ENCODE measurements at regions not wholly inside any gene's neighbourhood (a gene's known extent, or its start where the extent isn't known, plus 50 kb on each side); places are given as distances from the start of the nearest gene placed in this dataset.
A peak's percentile ranks its signal among the peaks of the same experiment; 100 is the strongest.
"Not testable (repeated sequence)": the region's sequence is repeated elsewhere in the genome, so short reads cannot be mapped to it uniquely, and the experiment has no call there.

DNA sequence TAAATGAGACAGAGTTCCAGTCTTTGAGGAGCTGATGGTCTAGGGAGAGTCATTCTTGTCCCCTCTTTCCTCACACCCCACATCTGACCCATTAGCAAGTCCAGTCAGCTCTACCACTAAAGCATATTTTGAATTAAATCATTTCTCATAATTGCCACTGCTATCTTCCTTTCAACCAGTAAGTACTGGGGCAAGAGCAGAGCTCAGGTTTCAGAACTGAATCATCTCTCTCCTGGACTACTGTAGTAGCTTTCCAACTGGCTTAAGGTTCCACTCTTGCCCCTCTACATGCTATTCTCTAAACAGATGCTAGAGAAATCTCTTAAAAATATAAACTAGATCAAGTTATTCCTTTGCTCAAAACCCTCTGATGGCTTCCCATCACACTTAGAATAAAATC is 218.3 kb downstream of the TTC6 start:
- no peak for DNase-seq
- no peaks in the 10 kb centered on the region for H3K27me3 ChIP-seq (ENCODE audit: control insufficient read depth, insufficient read depth, low read length)
- H3K27ac ChIP-seq (ENCODE audit: low read length) = no peak overlapping the region
- no peaks in the 10 kb centered on the region for H3K4me1 ChIP-seq (ENCODE audit: control insufficient read depth, insufficient read depth, low read length)
- no peaks in the 10 kb centered on the region for H3K36me3 ChIP-seq (ENCODE audit: control insufficient read depth, insufficient read depth, low read length)
- no peak overlapping the region for H3K4me3 ChIP-seq (ENCODE audit: low read length)
- no peaks in the 10 kb centered on the region for H3K9me3 ChIP-seq (replicated peaks; ENCODE audit: control insufficient read depth, low read depth, low read length)

DNA sequence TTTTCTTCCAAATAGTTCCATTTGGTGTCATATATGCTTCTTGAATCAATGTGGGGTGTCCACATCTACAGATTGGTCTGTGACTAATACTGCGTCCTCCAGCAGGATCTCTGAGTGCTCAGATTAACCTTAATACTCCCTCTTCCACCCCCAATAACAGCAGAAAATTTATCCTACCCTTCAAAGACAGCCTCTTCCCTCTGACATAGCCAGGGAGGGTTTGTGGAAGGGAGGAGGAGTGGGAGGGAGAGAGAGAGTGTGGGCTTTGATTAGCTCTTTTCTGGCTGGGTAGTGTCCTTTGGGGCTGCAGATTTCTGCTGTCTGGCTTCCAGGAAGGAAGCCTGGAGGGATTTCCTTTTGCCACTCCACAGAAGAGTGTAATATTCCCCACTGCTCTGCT is 220.7 kb downstream of the TTC6 start:
- WGBS (ENCODE audit: insufficient coverage) = no CpG with 5 or more reads among the region's 1 CpG
- no peaks in the 10 kb centered on the region for H3K4me1 ChIP-seq (ENCODE audit: control insufficient read depth, insufficient read depth, low read length)
- peak; percentile 40 for DNase-seq
- H3K27ac ChIP-seq (ENCODE audit: low read length) = no peak overlapping the region
- no peak overlapping the region for H3K4me3 ChIP-seq (ENCODE audit: low read length)
- H3K36me3 ChIP-seq (ENCODE audit: control insufficient read depth, insufficient read depth, low read length) = no peaks in the 10 kb centered on the region
- H3K27me3 ChIP-seq (ENCODE audit: control insufficient read depth, insufficient read depth, low read length) = no peaks in the 10 kb centered on the region
- no peaks in the 10 kb centered on the region for H3K9me3 ChIP-seq (replicated peaks; ENCODE audit: control insufficient read depth, low read depth, low read length)

GRCh38 chr14:37816743-37817295 is 221.4 kb downstream of the TTC6 start:
- Histone ChIP-seq H3K9me3 (replicated peaks; ENCODE audit: control insufficient read depth, low read depth, low read length) (no peaks in the 10 kb centered on the region), H3K36me3 (ENCODE audit: control insufficient read depth, insufficient read depth, low read length) (no peaks in the 10 kb centered on the region), H3K27ac (ENCODE audit: low read length) (no peak overlapping the region), H3K27me3 (ENCODE audit: control insufficient read depth, insufficient read depth, low read length) (no peaks in the 10 kb centered on the region), H3K4me3 (ENCODE audit: low read length) (no peak overlapping the region), H3K4me1 (ENCODE audit: control insufficient read depth, insufficient read depth, low read length) (no peaks in the 10 kb centered on the region)
- 0% methylated on average over 1 of the region's 4 CpGs for WGBS (ENCODE audit: insufficient coverage)
- no peak for DNase-seq

GRCh38 chr14:37819155-37820015 is 224.0 kb downstream of the TTC6 start:
- H3K27ac ChIP-seq (ENCODE audit: low read length) = no peak overlapping the region
- H3K9me3 ChIP-seq (replicated peaks; ENCODE audit: control insufficient read depth, low read depth, low read length) = no peaks in the 10 kb centered on the region
- H3K4me1 ChIP-seq (ENCODE audit: control insufficient read depth, insufficient read depth, low read length) = no peaks in the 10 kb centered on the region
- no peaks in the 10 kb centered on the region for H3K36me3 ChIP-seq (ENCODE audit: control insufficient read depth, insufficient read depth, low read length)
- no CpG with 5 or more reads among the region's 8 CpGs for WGBS (ENCODE audit: insufficient coverage)
- no peak overlapping the region for H3K4me3 ChIP-seq (ENCODE audit: low read length)
- no peak for DNase-seq
- no peaks in the 10 kb centered on the region for H3K27me3 ChIP-seq (ENCODE audit: control insufficient read depth, insufficient read depth, low read length)

- not testable (repeated sequence) for H3K27me3 ChIP-seq (ENCODE audit: control insufficient read depth, insufficient read depth, low read length); H3K4me1 ChIP-seq (ENCODE audit: control insufficient read depth, insufficient read depth, low read length); H3K27ac ChIP-seq (ENCODE audit: low read length); H3K9me3 ChIP-seq (replicated peaks; ENCODE audit: control insufficient read depth, low read depth, low read length); H3K36me3 ChIP-seq (ENCODE audit: control insufficient read depth, insufficient read depth, low read length); H3K4me3 ChIP-seq (ENCODE audit: low read length); DNase-seq
These were observed 225.4 kb downstream of the TTC6 start for GRCh38 chr14:37820810-37821209.

DNA sequence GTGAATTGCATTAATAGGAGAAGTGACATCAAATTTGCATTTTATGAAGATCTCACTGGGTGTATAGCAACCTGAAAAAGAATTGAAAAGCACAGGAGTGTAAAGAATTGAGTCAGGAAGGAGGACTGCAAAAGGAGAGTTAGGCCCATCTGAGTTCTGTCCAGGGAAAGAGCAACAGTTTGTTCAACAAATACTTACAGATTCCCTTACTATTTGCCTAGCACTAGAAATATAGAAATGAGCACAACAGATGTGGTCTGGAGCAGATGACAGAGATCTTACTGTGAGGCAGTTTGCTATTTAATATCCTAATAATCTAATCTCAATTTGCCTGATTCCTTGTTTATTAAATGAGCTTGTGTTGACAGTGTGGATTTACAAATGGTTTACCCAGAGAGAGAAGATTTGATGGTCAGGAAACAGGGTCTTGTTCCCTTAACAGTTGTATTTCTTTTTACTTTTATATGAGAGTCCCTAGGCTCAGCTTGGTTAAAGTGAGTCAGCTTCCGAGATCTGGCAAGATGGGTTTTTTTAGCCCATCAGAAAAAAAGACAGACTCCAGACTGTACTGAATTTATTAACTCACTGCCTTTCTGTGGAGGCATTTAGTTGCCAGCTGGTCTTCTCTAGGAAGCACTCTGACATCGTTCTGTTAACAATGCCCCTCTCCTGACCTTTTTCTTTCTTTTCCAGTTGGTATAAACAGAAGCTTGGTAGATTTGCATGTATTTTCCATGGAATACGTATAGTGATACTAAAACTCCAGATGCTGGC is 229.7 kb downstream of the TTC6 start:
- no peaks in the 10 kb centered on the region for H3K27me3 ChIP-seq (ENCODE audit: control insufficient read depth, insufficient read depth, low read length)
- DNase-seq = peak; percentile 73
- H3K36me3 ChIP-seq (ENCODE audit: control insufficient read depth, insufficient read depth, low read length) = no peaks in the 10 kb centered on the region
- no CpG with 5 or more reads among the region's 3 CpGs for WGBS (ENCODE audit: insufficient coverage)
- H3K4me3 ChIP-seq (ENCODE audit: low read length) = no peak overlapping the region
- H3K9me3 ChIP-seq (replicated peaks; ENCODE audit: control insufficient read depth, low read depth, low read length) = no peaks in the 10 kb centered on the region
- H3K4me1 ChIP-seq (ENCODE audit: control insufficient read depth, insufficient read depth, low read length) = no peaks in the 10 kb centered on the region
- no peak overlapping the region for H3K27ac ChIP-seq (ENCODE audit: low read length)

- WGBS (ENCODE audit: insufficient coverage) = no CpG with 5 or more reads among the region's 1 CpG
- no peak for DNase-seq
These were observed 231.4 kb downstream of the TTC6 start for GRCh38 chr14:37826869-37827268.

DNA sequence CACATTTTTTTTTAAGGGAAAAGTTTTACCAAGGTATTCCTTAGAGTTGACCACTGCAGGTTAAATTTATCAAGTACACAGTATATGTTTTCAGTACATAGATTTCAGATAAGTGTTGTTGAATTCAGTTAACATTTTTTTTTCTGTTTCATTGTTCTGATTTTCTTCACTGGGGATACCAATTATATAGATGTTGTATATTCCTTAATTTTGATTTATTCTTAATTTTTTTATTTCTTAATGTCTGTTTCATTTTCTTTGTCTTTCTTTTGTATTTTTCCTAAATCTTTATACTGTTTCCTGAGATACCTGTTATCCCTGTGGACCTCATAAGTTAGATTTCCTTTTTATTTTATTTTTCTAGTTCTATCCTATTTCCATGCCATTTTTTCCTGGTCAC is 234.8 kb downstream of the TTC6 start:
- H3K27ac ChIP-seq (ENCODE audit: low read length) = no peak overlapping the region
- no peaks in the 10 kb centered on the region for H3K27me3 ChIP-seq (ENCODE audit: control insufficient read depth, insufficient read depth, low read length)
- no peaks in the 10 kb centered on the region for H3K4me1 ChIP-seq (ENCODE audit: control insufficient read depth, insufficient read depth, low read length)
- DNase-seq = no peak
- H3K36me3 ChIP-seq (ENCODE audit: control insufficient read depth, insufficient read depth, low read length) = no peaks in the 10 kb centered on the region
- peaks cover 13% of the 10 kb centered on the region for H3K9me3 ChIP-seq (replicated peaks; ENCODE audit: control insufficient read depth, low read depth, low read length)
- H3K4me3 ChIP-seq (ENCODE audit: low read length) = no peak overlapping the region

More at GRCh38 chr14:37826869-37827268, 231.4 kb downstream of the TTC6 start:
- Histone ChIP-seq H3K4me3 (ENCODE audit: low read length) (no peak overlapping the region), H3K36me3 (ENCODE audit: control insufficient read depth, insufficient read depth, low read length) (no peaks in the 10 kb centered on the region), H3K27ac (ENCODE audit: low read length) (no peak overlapping the region), H3K27me3 (ENCODE audit: control insufficient read depth, insufficient read depth, low read length) (no peaks in the 10 kb centered on the region), H3K9me3 (replicated peaks; ENCODE audit: control insufficient read depth, low read depth, low read length) (no peaks in the 10 kb centered on the region), H3K4me1 (ENCODE audit: control insufficient read depth, insufficient read depth, low read length) (no peaks in the 10 kb centered on the region)

GRCh38 chr14:37834275-37834674 is 238.8 kb downstream of the TTC6 start:
- H3K36me3 ChIP-seq (ENCODE audit: control insufficient read depth, insufficient read depth, low read length) = no peaks in the 10 kb centered on the region
- WGBS (ENCODE audit: insufficient coverage) = no CpG with 5 or more reads among the region's 1 CpG
- H3K27ac ChIP-seq (ENCODE audit: low read length) = no peak overlapping the region
- H3K4me1 ChIP-seq (ENCODE audit: control insufficient read depth, insufficient read depth, low read length) = no peaks in the 10 kb centered on the region
- DNase-seq = no peak
- H3K9me3 ChIP-seq (replicated peaks; ENCODE audit: control insufficient read depth, low read depth, low read length) = peaks cover 13% of the 10 kb centered on the region
- no peak overlapping the region for H3K4me3 ChIP-seq (ENCODE audit: low read length)
- no peaks in the 10 kb centered on the region for H3K27me3 ChIP-seq (ENCODE audit: control insufficient read depth, insufficient read depth, low read length)

DNA sequence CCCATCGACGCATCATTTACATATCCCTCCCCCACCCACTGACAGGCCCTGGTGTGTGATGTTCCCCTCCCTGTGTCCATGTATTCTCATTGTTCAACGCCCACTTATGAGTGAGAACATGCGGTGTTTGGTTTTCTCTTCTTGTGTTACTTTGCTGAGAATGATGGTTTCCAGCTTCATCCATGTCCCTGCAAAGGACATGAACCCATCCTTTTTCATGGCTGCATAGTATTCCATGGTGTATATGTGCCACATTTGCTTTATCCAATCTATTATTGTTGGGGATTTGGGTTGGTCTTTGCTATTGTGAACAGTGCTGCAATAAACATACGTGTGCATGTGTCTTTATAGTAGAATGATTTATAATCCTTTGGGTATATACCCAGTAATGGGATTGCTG is 243.3 kb downstream of the TTC6 start:
- not testable (repeated sequence) for H3K4me3 ChIP-seq (ENCODE audit: low read length); H3K4me1 ChIP-seq (ENCODE audit: control insufficient read depth, insufficient read depth, low read length); H3K27me3 ChIP-seq (ENCODE audit: control insufficient read depth, insufficient read depth, low read length); H3K9me3 ChIP-seq (replicated peaks; ENCODE audit: control insufficient read depth, low read depth, low read length); DNase-seq; H3K36me3 ChIP-seq (ENCODE audit: control insufficient read depth, insufficient read depth, low read length); H3K27ac ChIP-seq (ENCODE audit: low read length)
- no CpG with 5 or more reads among the region's 5 CpGs for WGBS (ENCODE audit: insufficient coverage)
